HepG2 (cell line): ENCODE measurements at regions not wholly inside any gene's neighbourhood (a gene's known extent, or its start where the extent isn't known, plus 50 kb on each side); places are given as distances from the start of the nearest gene placed in this dataset.

Experiments used
- ADNP ChIP-seq: sonication (generic); formaldehyde crosslinking; IDR thresholded peaks from 2 replicates; pipeline ENCODE4 v1.4.0; 2020; ENCODE audit warnings: missing genetic modification reagents
- EHMT2 ChIP-seq: fragments of 200-600 bp; sonication (generic); IDR thresholded peaks from 2 replicates; pipeline ENCODE4 v1.7.0; 2017; ENCODE audit warnings: antibody characterized with exemption, low read depth, low read length, borderline replicate concordance
- ERF ChIP-seq: IDR thresholded peaks from 2 replicates; pipeline ENCODE4 v1.6.1; 2018; ENCODE audit warnings: missing biosample characterization, missing genetic modification reagents
- HNRNPUL1 ChIP-seq: fragments of 200-400 bp; formaldehyde crosslinking; IDR thresholded peaks from 2 replicates; pipeline ENCODE4 v1.6.1; 2017; ENCODE audit warnings: low read depth, mild to moderate bottlenecking, low read length, moderate library complexity
- HOXA7 ChIP-seq: sonication (generic); formaldehyde crosslinking; IDR thresholded peaks from 2 replicates; pipeline ENCODE4 v1.8.1; 2022; ENCODE audit warnings: mild to moderate bottlenecking, missing genetic modification reagents, moderate library complexity
- KAT7 ChIP-seq: IDR thresholded peaks from 2 replicates; pipeline ENCODE4 v1.6.1; 2018; ENCODE audit warnings: borderline replicate concordance, missing compliant biosample characterization
- NCOA2 ChIP-seq: sonication (generic); formaldehyde crosslinking; IDR thresholded peaks from 2 replicates; pipeline ENCODE4 v1.8.0; 2022; ENCODE audit warnings: inconsistent platforms
- PREB ChIP-seq: sonication (generic); formaldehyde crosslinking; IDR thresholded peaks from 2 replicates; pipeline ENCODE4 v1.4.0; 2020; ENCODE audit warnings: missing genetic modification reagents
- RXRB ChIP-seq: IDR thresholded peaks from 2 replicates; pipeline ENCODE4 v1.6.1; 2016; ENCODE audit warnings: borderline replicate concordance, missing genetic modification reagents, missing compliant biosample characterization
- SMAD1 ChIP-seq: sonication (generic); formaldehyde crosslinking; IDR thresholded peaks from 2 replicates; pipeline ENCODE4 v1.4.0; 2020; ENCODE audit warnings: missing genetic modification reagents, low read depth, mild to moderate bottlenecking, borderline replicate concordance
- SMAD3 ChIP-seq: sonication (generic); formaldehyde crosslinking; IDR thresholded peaks from 2 replicates; pipeline ENCODE4 v1.4.0; 2020; ENCODE audit warnings: missing genetic modification reagents
- SMARCC2 ChIP-seq: fragments of 450-650 bp; IDR thresholded peaks from 2 replicates; pipeline ENCODE4 v1.6.1; 2017; ENCODE audit warnings: antibody characterized with exemption, mild to moderate bottlenecking
- SP140L ChIP-seq: sonication (generic); formaldehyde crosslinking; IDR thresholded peaks from 2 replicates; pipeline ENCODE4 v1.4.0; 2020; ENCODE audit warnings: missing genetic modification reagents, borderline replicate concordance
- SRSF1 ChIP-seq: fragments of 200-400 bp; formaldehyde crosslinking; optimal IDR thresholded peaks from 2 replicates; pipeline ENCODE3; 2017; ENCODE audit warnings: mild to moderate bottlenecking, low read depth, low read length, moderate library complexity
- SRSF4 ChIP-seq: fragments of 200-400 bp; formaldehyde crosslinking; IDR thresholded peaks from one replicate; pipeline ENCODE4 v1.6.1; 2018; ENCODE audit warnings: mild to moderate bottlenecking, low read depth, low read length, moderate library complexity; ENCODE audit not compliant: poor library complexity, severe bottlenecking
- TEAD2 ChIP-seq: sonication (generic); formaldehyde crosslinking; IDR thresholded peaks from 2 replicates; pipeline ENCODE4 v1.9.0; 2021; ENCODE audit warnings: missing genetic modification reagents
- TEAD3 ChIP-seq: optimal IDR thresholded peaks from 2 replicates; pipeline ENCODE3; 2016; ENCODE audit warnings: borderline replicate concordance
- TOPORS ChIP-seq: sonication (generic); formaldehyde crosslinking; IDR thresholded peaks from 2 replicates; pipeline ENCODE4 v1.8.0; 2023; ENCODE audit warnings: mild to moderate bottlenecking, missing genetic modification reagents
- ZBTB10 ChIP-seq: sonication (generic); formaldehyde crosslinking; IDR thresholded peaks from 2 replicates; pipeline ENCODE4 v1.4.0; 2020; ENCODE audit warnings: missing genetic modification reagents, borderline replicate concordance
- ZFAT ChIP-seq: sonication (generic); formaldehyde crosslinking; conservative IDR thresholded peaks from 2 replicates; pipeline ENCODE4 v1.8.1; 2023; ENCODE audit warnings: missing genetic modification reagents, inconsistent platforms
- ZFX ChIP-seq: sonication (generic); formaldehyde crosslinking; IDR thresholded peaks from 2 replicates; pipeline ENCODE4 v1.4.0; 2020; ENCODE audit warnings: mild to moderate bottlenecking, low read depth, missing genetic modification reagents, moderate library complexity
- ZNF124 ChIP-seq: sonication (generic); formaldehyde crosslinking; IDR thresholded peaks from 2 replicates; pipeline ENCODE4 v1.4.0; 2020; ENCODE audit warnings: missing genetic modification reagents
- ZNF274 ChIP-seq: sonication (generic); formaldehyde crosslinking; IDR thresholded peaks from 2 replicates; pipeline ENCODE4 v1.5.1; 2020; ENCODE audit warnings: mild to moderate bottlenecking, missing genetic modification reagents
- ZNF468 ChIP-seq: sonication (generic); formaldehyde crosslinking; IDR thresholded peaks from 2 replicates; pipeline ENCODE4 v1.8.0; 2022; ENCODE audit warnings: mild to moderate bottlenecking, moderate library complexity, missing genetic modification reagents
- ZNF543 ChIP-seq: sonication (generic); formaldehyde crosslinking; IDR thresholded peaks from 2 replicates; pipeline ENCODE4 v1.4.0; 2020; ENCODE audit warnings: mild to moderate bottlenecking, missing genetic modification reagents
- ZNF569 ChIP-seq: sonication (generic); formaldehyde crosslinking; IDR thresholded peaks from 2 replicates; pipeline ENCODE4 v1.5.0; 2020; ENCODE audit warnings: mild to moderate bottlenecking, missing genetic modification reagents, moderate library complexity, borderline replicate concordance
- ZNF670 ChIP-seq: sonication (generic); formaldehyde crosslinking; IDR thresholded peaks from 2 replicates; pipeline ENCODE4 v1.8.0; 2022; ENCODE audit warnings: mild to moderate bottlenecking, missing genetic modification reagents, borderline replicate concordance
- ZNF792 ChIP-seq: IDR thresholded peaks from 2 replicates; pipeline ENCODE4 v1.6.1; 2016
- ZNF839 ChIP-seq: sonication (generic); formaldehyde crosslinking; IDR thresholded peaks from 2 replicates; pipeline ENCODE4 v1.4.0; 2020; ENCODE audit warnings: missing genetic modification reagents, mild to moderate bottlenecking, borderline replicate concordance
- TF ChIP-seq, protein P1 (sequence below): sonication (generic); formaldehyde crosslinking; IDR thresholded peaks from 2 replicates; pipeline ENCODE4 v1.4.0; 2020; ENCODE audit warnings: missing genetic modification reagents; ENCODE audit errors: not compliant biosample characterization

DNA sequence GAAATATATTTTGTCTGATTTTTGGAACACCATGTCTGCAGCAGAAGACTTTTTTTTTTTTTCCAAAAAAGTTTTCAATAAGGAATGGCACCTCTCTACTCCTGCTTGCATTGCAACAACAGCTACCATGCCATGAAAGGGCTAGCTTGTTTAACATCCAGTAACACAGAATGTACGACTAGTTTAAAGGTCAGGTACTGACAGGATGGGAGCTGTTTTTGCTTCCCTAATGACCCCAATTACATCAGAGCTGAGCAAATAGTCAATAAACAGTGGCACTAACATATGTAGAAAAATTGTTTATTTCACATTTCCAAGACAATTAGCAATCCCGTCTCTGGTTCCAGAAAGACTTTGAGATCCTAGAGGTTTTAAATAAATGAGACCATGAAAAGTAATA lies 693.8 kb downstream of the NR2F1-AS1 start (continued):
- TF ChIP-seq ZNF468 (CRISPR knock-in tag) (no peak), RXRB (CRISPR knock-in tag) (peak; percentile 99), SRSF1 (no peak), ZNF124 (CRISPR knock-in tag) (no peak), SMARCC2 (no peak), ZNF839 (CRISPR knock-in tag) (no peak), ZFX (no peak), ZFAT (CRISPR knock-in tag) (no peak), SRSF4 (no peak), EHMT2 (no peak; the same call in 1 of the 2 replicates), TEAD3 (peak; percentile 86), ZBTB10 (CRISPR knock-in tag) (peak; percentile 31; the same call in 1 of the 2 replicates), SMAD3 (CRISPR knock-in tag) (peak; percentile 96), ZNF670 (CRISPR knock-in tag) (no peak), HOXA7 (CRISPR knock-in tag) (no peak), HNRNPUL1 (no peak), ERF (CRISPR knock-in tag) (peak; percentile 73; the same call in 1 of the 2 replicates), ZNF274 (CRISPR knock-in tag) (no peak), PREB (CRISPR knock-in tag) (no peak), SMAD1 (no peak), ZNF543 (no peak), ZNF569 (CRISPR knock-in tag) (no peak), ZNF792 (peak; percentile 74; the same call in 1 of the 2 replicates), SP140L (0 out of 2 replicates have a peak, but pooled peaks have one; percentile 41), TOPORS (CRISPR knock-in tag) (no peak), ADNP (CRISPR knock-in tag) (no peak), NCOA2 (peak; percentile 98), KAT7 (CRISPR knock-in tag) (no peak), TEAD2 (CRISPR knock-in tag) (no peak)
- TF ChIP-seq, protein P1, sequence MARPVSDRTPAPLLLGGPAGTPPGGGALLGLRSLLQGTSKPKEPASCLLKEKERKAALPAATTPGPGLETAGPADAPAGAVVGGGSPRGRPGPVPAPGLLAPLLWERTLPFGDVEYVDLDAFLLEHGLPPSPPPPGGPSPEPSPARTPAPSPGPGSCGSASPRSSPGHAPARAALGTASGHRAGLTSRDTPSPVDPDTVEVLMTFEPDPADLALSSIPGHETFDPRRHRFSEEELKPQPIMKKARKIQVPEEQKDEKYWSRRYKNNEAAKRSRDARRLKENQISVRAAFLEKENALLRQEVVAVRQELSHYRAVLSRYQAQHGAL (CRISPR knock-in tag), result no peak
